ENCODE measurements at regions not wholly inside any gene's neighbourhood (a gene's known extent, or its start where the extent isn't known, plus 50 kb on each side); places are given as distances from the start of the nearest gene placed in this dataset.

DNA sequence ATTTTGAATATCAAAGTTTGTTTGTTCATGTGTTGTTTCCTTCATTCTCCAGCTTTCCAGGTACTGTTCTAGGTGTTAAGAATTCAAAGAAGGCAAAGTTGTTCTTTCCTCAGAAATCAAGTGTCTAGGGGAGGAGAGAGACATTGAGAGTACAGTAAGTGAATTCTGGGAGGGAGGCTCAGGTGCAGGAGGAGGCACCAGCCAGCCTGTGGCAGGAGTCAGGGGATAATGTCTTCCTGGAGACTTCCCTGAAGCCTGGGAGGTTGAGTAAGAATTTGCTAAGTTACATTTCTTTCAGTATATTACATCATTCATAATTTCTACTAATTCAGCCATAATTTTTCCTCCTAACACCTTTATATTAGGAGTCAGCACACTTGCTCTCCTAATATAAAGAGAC lies 462.1 kb downstream of the TDRD15 start:
- Histone ChIP-seq H3K27ac (ENCODE audit: insufficient read depth, low read length) (no peak overlapping the region), H3K79me2 (ENCODE audit: control insufficient read depth, insufficient read depth, low read length) (no peaks in the 10 kb centered on the region), H3K27me3 (ENCODE audit: control insufficient read depth, insufficient read depth, low read length) (no peaks in the 10 kb centered on the region), H3K4me2 (ENCODE audit: extremely low read depth, insufficient read depth, low read length) (no peak overlapping the region), H3K36me3 (ENCODE audit: control insufficient read depth, insufficient read depth, low read length) (no peaks in the 10 kb centered on the region), H3K9ac (ENCODE audit: insufficient read depth, low read length) (no peak overlapping the region), H4K20me1 (ENCODE audit: control insufficient read depth, extremely low read depth, insufficient read depth, low read length) (no peaks in the 10 kb centered on the region), H2AFZ (ENCODE audit: low read length) (no peak overlapping the region), H3K4me1 (ENCODE audit: control insufficient read depth, extremely low read depth, insufficient read depth, low read length) (no peaks in the 10 kb centered on the region), H3K9me3 (ENCODE audit: control insufficient read depth, insufficient read depth, low read depth, low read length) (no peaks in the 10 kb centered on the region), H3K4me3 (replicated peaks in 1 of 4; ENCODE audit: control extremely low read depth in 1 of 4, insufficient read depth in 1 of 4, low read depth in 3 of 4, low read length in 4 of 4) (no peak overlapping the region)
- no peak for DNase-seq (ENCODE audit: low read depth in 2 of 2)
- no peak for TF ChIP-seq EZH2 (IDR thresholded peaks at IDR 0.05; ENCODE audit: low read length, missing control alignments)
- TF ChIP-seq, protein P1, sequence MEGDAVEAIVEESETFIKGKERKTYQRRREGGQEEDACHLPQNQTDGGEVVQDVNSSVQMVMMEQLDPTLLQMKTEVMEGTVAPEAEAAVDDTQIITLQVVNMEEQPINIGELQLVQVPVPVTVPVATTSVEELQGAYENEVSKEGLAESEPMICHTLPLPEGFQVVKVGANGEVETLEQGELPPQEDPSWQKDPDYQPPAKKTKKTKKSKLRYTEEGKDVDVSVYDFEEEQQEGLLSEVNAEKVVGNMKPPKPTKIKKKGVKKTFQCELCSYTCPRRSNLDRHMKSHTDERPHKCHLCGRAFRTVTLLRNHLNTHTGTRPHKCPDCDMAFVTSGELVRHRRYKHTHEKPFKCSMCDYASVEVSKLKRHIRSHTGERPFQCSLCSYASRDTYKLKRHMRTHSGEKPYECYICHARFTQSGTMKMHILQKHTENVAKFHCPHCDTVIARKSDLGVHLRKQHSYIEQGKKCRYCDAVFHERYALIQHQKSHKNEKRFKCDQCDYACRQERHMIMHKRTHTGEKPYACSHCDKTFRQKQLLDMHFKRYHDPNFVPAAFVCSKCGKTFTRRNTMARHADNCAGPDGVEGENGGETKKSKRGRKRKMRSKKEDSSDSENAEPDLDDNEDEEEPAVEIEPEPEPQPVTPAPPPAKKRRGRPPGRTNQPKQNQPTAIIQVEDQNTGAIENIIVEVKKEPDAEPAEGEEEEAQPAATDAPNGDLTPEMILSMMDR (conservative IDR thresholded peaks at IDR 0.05 in 1 of 2, IDR thresholded peaks at IDR 0.05 in 1 of 2; ENCODE audit: low read depth in 1 of 2, low read length in 2 of 2): no peak

DNA sequence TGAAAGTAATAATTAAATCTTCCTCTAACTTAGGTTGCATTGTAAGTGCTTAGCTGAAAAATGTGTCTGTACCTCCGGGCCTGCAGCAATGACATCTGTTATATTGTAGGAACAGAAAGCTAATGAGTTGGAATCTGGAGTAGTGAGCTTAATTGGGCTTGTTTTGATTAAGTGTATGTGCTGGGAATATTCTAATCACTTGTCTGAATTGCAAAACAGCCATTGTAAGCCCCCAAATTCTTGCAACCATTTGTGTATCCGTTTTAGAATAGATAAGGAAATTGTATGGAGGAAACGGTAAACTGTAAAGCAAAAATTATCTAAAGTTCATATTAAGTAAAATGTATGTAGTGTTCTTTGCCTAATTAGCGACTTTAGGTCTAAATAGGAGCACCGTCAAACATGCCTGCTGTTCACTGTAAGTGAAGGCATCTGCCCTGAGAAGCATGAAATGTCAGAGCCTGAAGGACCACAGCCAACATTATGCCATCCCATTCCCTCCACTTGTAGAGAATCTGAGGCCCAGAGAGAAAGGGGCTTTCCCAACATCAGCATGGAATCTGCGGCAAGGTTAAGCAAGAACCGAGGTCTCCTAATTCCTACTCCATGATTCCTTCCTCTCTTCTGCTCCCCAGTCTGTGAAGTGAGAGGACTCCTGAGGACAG lies 466.4 kb downstream of the TDRD15 start:
- H3K9me3 ChIP-seq (ENCODE audit: control insufficient read depth, insufficient read depth, low read depth, low read length): no peaks in the 10 kb centered on the region
- H3K4me1 ChIP-seq (ENCODE audit: control insufficient read depth, extremely low read depth, insufficient read depth, low read length): no peaks in the 10 kb centered on the region

DNA sequence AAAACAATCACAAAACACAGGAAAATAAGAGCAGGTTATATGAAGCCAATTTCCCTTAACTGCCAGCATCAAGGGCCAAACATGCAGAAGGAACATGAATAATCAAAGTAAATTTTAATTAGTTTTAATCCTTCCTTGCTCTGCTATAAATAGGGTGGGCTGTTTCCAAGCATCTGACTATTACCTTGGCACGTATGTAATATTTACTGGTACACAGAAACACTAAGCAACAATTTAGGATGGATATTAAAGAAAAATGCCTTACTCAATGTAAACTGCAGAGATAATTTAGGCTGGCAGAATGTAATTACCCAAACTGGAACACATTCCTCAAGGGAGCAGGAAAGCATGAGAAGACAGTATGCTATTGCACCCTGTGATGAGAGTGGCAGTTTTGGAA lies 468.2 kb downstream of the TDRD15 start:
- no peaks in the 10 kb centered on the region for H4K20me1 ChIP-seq (ENCODE audit: control insufficient read depth, extremely low read depth, insufficient read depth, low read length)
- H2AFZ ChIP-seq (ENCODE audit: low read length): no peak overlapping the region
- no peak overlapping the region for H3K27ac ChIP-seq (ENCODE audit: insufficient read depth, low read length)
- no peaks in the 10 kb centered on the region for H3K79me2 ChIP-seq (ENCODE audit: control insufficient read depth, insufficient read depth, low read length)
- no peaks in the 10 kb centered on the region for H3K27me3 ChIP-seq (ENCODE audit: control insufficient read depth, insufficient read depth, low read length)
- TF ChIP-seq, protein P1 (conservative IDR thresholded peaks at IDR 0.05 in 1 of 2, IDR thresholded peaks at IDR 0.05 in 1 of 2; ENCODE audit: low read depth in 1 of 2, low read length in 2 of 2): no peak
- TF ChIP-seq EZH2 (IDR thresholded peaks at IDR 0.05; ENCODE audit: low read length, missing control alignments): no peak
- no peaks in the 10 kb centered on the region for H3K4me1 ChIP-seq (ENCODE audit: control insufficient read depth, extremely low read depth, insufficient read depth, low read length)
- H3K9ac ChIP-seq (ENCODE audit: insufficient read depth, low read length): no peak overlapping the region
- no peak overlapping the region for H3K4me3 ChIP-seq (replicated peaks in 1 of 4; ENCODE audit: control extremely low read depth in 1 of 4, insufficient read depth in 1 of 4, low read depth in 3 of 4, low read length in 4 of 4)
- no peak for DNase-seq (ENCODE audit: low read depth in 2 of 2)
- no peaks in the 10 kb centered on the region for H3K9me3 ChIP-seq (ENCODE audit: control insufficient read depth, insufficient read depth, low read depth, low read length)
- H3K36me3 ChIP-seq (ENCODE audit: control insufficient read depth, insufficient read depth, low read length): no peaks in the 10 kb centered on the region
- no peak overlapping the region for H3K4me2 ChIP-seq (ENCODE audit: extremely low read depth, insufficient read depth, low read length)

More for the DNA sequence above, 466.4 kb downstream of the TDRD15 start:
- no peak overlapping the region for H3K27ac ChIP-seq (ENCODE audit: insufficient read depth, low read length)
- no peak for TF ChIP-seq EZH2 (IDR thresholded peaks at IDR 0.05; ENCODE audit: low read length, missing control alignments)
- TF ChIP-seq, protein P1 (conservative IDR thresholded peaks at IDR 0.05 in 1 of 2, IDR thresholded peaks at IDR 0.05 in 1 of 2; ENCODE audit: low read depth in 1 of 2, low read length in 2 of 2): no peak
- no peak overlapping the region for H3K9ac ChIP-seq (ENCODE audit: insufficient read depth, low read length)
- no peaks in the 10 kb centered on the region for H4K20me1 ChIP-seq (ENCODE audit: control insufficient read depth, extremely low read depth, insufficient read depth, low read length)
- H3K27me3 ChIP-seq (ENCODE audit: control insufficient read depth, insufficient read depth, low read length): no peaks in the 10 kb centered on the region
- no peak overlapping the region for H3K4me2 ChIP-seq (ENCODE audit: extremely low read depth, insufficient read depth, low read length)
- H3K4me3 ChIP-seq (replicated peaks in 1 of 4; ENCODE audit: control extremely low read depth in 1 of 4, insufficient read depth in 1 of 4, low read depth in 3 of 4, low read length in 4 of 4): no peak overlapping the region
- no peak overlapping the region for H2AFZ ChIP-seq (ENCODE audit: low read length)
- no peaks in the 10 kb centered on the region for H3K79me2 ChIP-seq (ENCODE audit: control insufficient read depth, insufficient read depth, low read length)
- DNase-seq (ENCODE audit: low read depth in 2 of 2): no peak
- no peaks in the 10 kb centered on the region for H3K36me3 ChIP-seq (ENCODE audit: control insufficient read depth, insufficient read depth, low read length)
